GM12878 (cell line): ENCODE measurements at regions not wholly inside any gene's neighbourhood (a gene's known extent, or its start where the extent isn't known, plus 50 kb on each side); places are given as distances from the start of the nearest gene placed in this dataset.

Source experiments
- ATAC-seq: fragments of 200-7000 bp; cut with Tn5 transposase; 3 replicates; pipeline ENCODE4 v1.9.1; 2020; ENCODE audit warnings: mild to moderate bottlenecking, moderate library complexity
- BruUV-seq: library from RNA; stranded (reverse); fragments of 400-500 nt; replicated peaks from 2 replicates; lab custom pipeline; 2021; lab: Mats Ljungman, UMichigan
- CTCF ChIA-PET: fragments of 300-600 bp; sonication (Branson Sonifier 250); formaldehyde crosslinking; extraction: SDS; loops from one replicate; lab custom pipeline; 2021; ENCODE audit warnings: inconsistent platforms; lab: Yijun Ruan, JAX
- POLR2A ChIA-PET: fragments of 350-600 bp; formaldehyde crosslinking; extraction: SDS; loops from one replicate; lab custom pipeline; 2021; ENCODE audit warnings: inconsistent platforms; lab: Charles Lee
- RAD21 ChIA-PET: fragments of 300-600 bp; sonication (Branson Sonifier 250); formaldehyde crosslinking; loops from one replicate; lab custom pipeline; 2023; ENCODE audit warnings: antibody characterized with exemption; ENCODE audit not compliant: unreplicated experiment; lab: Charles Lee
- SMC1A ChIA-PET: fragments of 300-600 bp; sonication (Branson Sonifier 250); formaldehyde crosslinking; loops from one replicate; lab custom pipeline; 2023; ENCODE audit not compliant: unreplicated experiment, uncharacterized antibody; lab: Charles Lee
- DNase-seq: peaks from one replicate; pipeline ENCODE4 v3.0.0-alpha.2; 2011; ENCODE audit warnings: low read depth, low spot score
- FAIRE-seq: peaks from 3 replicates; lab custom pipeline; 2011; peaks lifted over from hg19 to GRCh38; lab: Jason Lieb, UNC
- H2AFZ ChIP-seq: 2 replicates; pipeline ENCODE4 v1.6.0; 2011; ENCODE audit warnings: low read depth, low read length, control low read depth; ENCODE audit not compliant: control insufficient read depth
- H3K27ac ChIP-seq: 2 replicates; pipeline ENCODE4 v1.5.1; 2011; ENCODE audit warnings: control low read depth; ENCODE audit not compliant: control insufficient read depth, insufficient read depth
- H3K27me3 ChIP-seq, 2 experiments: replicated peaks in 1 of 2; 2 replicates each; pipeline versions ENCODE4 v1.6.0 to v1.6.1; 2011; ENCODE audit warnings: low read length in 1 of 2; ENCODE audit not compliant: control insufficient read depth in 2 of 2, insufficient read depth in 2 of 2
- H3K36me3 ChIP-seq, 2 experiments: 2 replicates each; pipeline ENCODE4 v1.5.1; 2011; ENCODE audit warnings: low read length in 1 of 2; ENCODE audit not compliant: control insufficient read depth in 2 of 2, insufficient read depth in 2 of 2
- H3K4me1 ChIP-seq: 2 replicates; pipeline ENCODE4 v1.6.1; 2011; ENCODE audit warnings: mild to moderate bottlenecking, low read length, moderate library complexity, mixed read lengths; ENCODE audit not compliant: control insufficient read depth, insufficient read depth
- H3K4me2 ChIP-seq: 2 replicates; pipeline ENCODE4 v1.6.0; 2011; ENCODE audit warnings: control low read depth; ENCODE audit not compliant: control insufficient read depth, insufficient read depth
- H3K4me3 ChIP-seq: fragments of 200-600 bp; sonication (generic); 2 replicates; pipeline ENCODE4 v1.5.1; 2016
- H3K79me2 ChIP-seq: 2 replicates; pipeline ENCODE4 v1.6.0; 2011; ENCODE audit warnings: low read length; ENCODE audit not compliant: control insufficient read depth, insufficient read depth
- H3K9ac ChIP-seq: 2 replicates; pipeline ENCODE4 v1.8.0; 2011; ENCODE audit warnings: low read length, control low read depth, mixed read lengths; ENCODE audit not compliant: control insufficient read depth, insufficient read depth
- H3K9me3 ChIP-seq: replicated peaks from 3 replicates; pipeline ENCODE4 v1.5.1; 2011; ENCODE audit warnings: mild to moderate bottlenecking, low read length; ENCODE audit not compliant: control insufficient read depth, insufficient read depth
- H4K20me1 ChIP-seq: 2 replicates; pipeline ENCODE4 v1.6.0; 2011; ENCODE audit not compliant: control insufficient read depth, insufficient read depth
- ATF2 ChIP-seq: IDR thresholded peaks from 2 replicates; pipeline ENCODE4 v1.6.1; 2012; ENCODE audit warnings: low read length, inconsistent platforms
- BRCA1 ChIP-seq: IDR thresholded peaks from 2 replicates; pipeline ENCODE4 v1.6.1; 2011; ENCODE audit warnings: low read depth, low read length, improper control_type of control experiment
- CBX3 ChIP-seq: fragments of 200-600 bp; sonication (generic); IDR thresholded peaks from 2 replicates; pipeline ENCODE4 v1.6.1; 2016; ENCODE audit warnings: low read depth, borderline replicate concordance
- CHD1 ChIP-seq: IDR thresholded peaks from 2 replicates; pipeline ENCODE4 v1.6.1; 2012; ENCODE audit warnings: low read depth, low read length, improper control_type of control experiment
- CHD4 ChIP-seq: fragments of 200-600 bp; sonication (generic); IDR thresholded peaks from 2 replicates; pipeline ENCODE4 v1.6.1; 2016; ENCODE audit warnings: mild to moderate bottlenecking
- HDAC2 ChIP-seq: fragments of 200-600 bp; sonication (generic); IDR thresholded peaks from 2 replicates; pipeline ENCODE4 v1.6.1; 2017
- HDGF ChIP-seq: fragments of 450-650 bp; IDR thresholded peaks from 2 replicates; pipeline ENCODE4 v1.6.1; 2016; ENCODE audit warnings: antibody characterized with exemption
- IKZF1 ChIP-seq: fragments of 450-650 bp; conservative IDR thresholded peaks from 2 replicates; pipeline ENCODE4 v1.6.1; 2017; ENCODE audit warnings: antibody characterized with exemption, mild to moderate bottlenecking
- MYB ChIP-seq: fragments of 150-350 bp; IDR thresholded peaks from 2 replicates; pipeline ENCODE4 v1.6.1; 2014; ENCODE audit warnings: mild to moderate bottlenecking, low read depth, low read length, borderline replicate concordance
- RB1 ChIP-seq: fragments of 450-650 bp; formaldehyde crosslinking; IDR thresholded peaks from 2 replicates; pipeline ENCODE4 v1.6.1; 2017; ENCODE audit warnings: mild to moderate bottlenecking, borderline replicate concordance
- RELA ChIP-seq: fragments of 450-650 bp; IDR thresholded peaks from 2 replicates; pipeline ENCODE4 v1.8.0; 2014; ENCODE audit warnings: borderline replicate concordance; ENCODE audit not compliant: partially characterized antibody
- RFX5 ChIP-seq: IDR thresholded peaks from 2 replicates; pipeline ENCODE4 v1.6.1; 2011; ENCODE audit warnings: low read depth, low read length, improper control_type of control experiment
- SIX5 ChIP-seq: IDR thresholded peaks from 2 replicates; pipeline ENCODE4 v1.6.1; 2011; ENCODE audit warnings: mild to moderate bottlenecking, low read depth, low read length, moderate library complexity; ENCODE audit not compliant: severe bottlenecking
- SMARCA5 ChIP-seq: fragments of 450-650 bp; IDR thresholded peaks from 2 replicates; pipeline ENCODE4 v1.6.1; 2017; ENCODE audit warnings: mild to moderate bottlenecking
- ZNF384 ChIP-seq: IDR thresholded peaks from 2 replicates; pipeline ENCODE4 v1.6.1; 2012; ENCODE audit warnings: low read depth, mild to moderate bottlenecking, low read length, improper control_type of control experiment, borderline replicate concordance
- WGBS: methylation state at CpG from one replicate; pipeline ENCODE4 v1.1.6; 2016; ENCODE audit warnings: low lambda C conversion rate; ENCODE audit not compliant: insufficient replicate concordance, insufficient coverage; ENCODE audit errors: missing lambda C conversion rate; 5-methylcytosine and 5-hydroxymethylcytosine counted together
- in situ Hi-C: fragments of 300-500 bp; cut with MboI; formaldehyde crosslinking; loops from 9 replicates; pipeline ENCODE4 v1.14.3; 2018; ENCODE audit warnings: mixed read lengths
- intact Hi-C: fragments of 100-400 bp; cut with micrococcal nuclease; formaldehyde crosslinking; loops from one replicate; pipeline ENCODE4 v1.14.2; 2022; ENCODE audit not compliant: unreplicated experiment
- TF ChIP-seq, protein P1 (sequence below): fragments of 450-650 bp; IDR thresholded peaks from 2 replicates; pipeline ENCODE4 v1.6.1; 2017; ENCODE audit warnings: low read depth, mild to moderate bottlenecking, moderate library complexity

GRCh38 chr11:95562196-95562921 lies 227.2 kb downstream of the FAM76B start:
- ChIA-PET RAD21 (interaction anchor here (1.0 to 1.2 kb wide), 2 partner anchors 21 to 22 kb away, joined by 3 read pairs; no protein-coding TSS in a partner anchor), SMC1A (interaction anchor here (0.7 to 2.9 kb wide), 11 partner anchors 9 to 408 kb away, joined by 3 to 9 read pairs (median 3); no protein-coding TSS in a partner anchor), CTCF (interaction anchor here (0.6 to 1.5 kb wide), 5 partner anchors 8 to 410 kb away, joined by 3 to 9 read pairs (median 3); no protein-coding TSS in a partner anchor), POLR2A (interaction anchor here (0.7 to 1.5 kb wide), 4 partner anchors 15 to 1091 kb away, joined by 3 to 5 read pairs (median 3); no protein-coding TSS in a partner anchor)
- Histone ChIP-seq H3K4me2 (no peak overlapping the region), H3K27ac (no peak overlapping the region), H3K79me2 (no peaks in the 10 kb centered on the region), H3K4me3 (no peak overlapping the region), H3K9ac (no peak overlapping the region), H4K20me1 (no peaks in the 10 kb centered on the region), H3K9me3 (no peaks in the 10 kb centered on the region), H3K36me3 (no peaks in the 10 kb centered on the region), H3K27me3 (no peaks in the 10 kb centered on the region), H2AFZ (no peak overlapping the region), H3K4me1 (peaks cover 2% of the 10 kb centered on the region)
- no peak for FAIRE-seq
- BruUV-seq, result no TSS peak
- TF ChIP-seq IKZF1 (no peak), BRCA1 (no peak), HDGF (no peak), CBX3 (no peak), SIX5 (no peak)
- 86% methylated on average over 6 of the region's 6 CpGs for WGBS
- intact Hi-C loops, result no loop called here
- ATAC-seq, result no peak
- no peak for DNase-seq
- in situ Hi-C loops, result no loop called here

DNA sequence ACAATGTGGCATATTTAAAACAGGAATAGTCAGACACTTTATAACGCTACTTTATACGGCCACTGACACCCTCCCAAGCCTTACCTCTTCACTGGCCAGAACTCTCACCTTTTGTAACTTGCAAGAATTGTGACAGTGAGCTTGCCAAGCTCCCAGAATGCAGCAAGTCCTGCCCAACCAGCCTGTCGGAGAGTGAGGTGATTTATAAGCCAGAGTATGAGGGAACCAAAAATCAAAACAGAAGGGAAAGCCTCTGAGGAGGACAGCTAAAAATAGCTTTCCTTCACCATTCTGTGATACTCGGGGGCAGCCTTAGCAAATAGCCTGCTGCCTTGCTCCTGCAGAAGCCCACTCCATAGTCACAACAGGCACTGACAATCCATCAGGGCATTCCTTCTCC lies 229.7 kb downstream of the FAM76B start:
- in situ Hi-C loops (no loop called here), intact Hi-C loops (loop anchor here (5.0 kb wide), 3 partner anchors 127 to 408 kb away; partner anchors contain the start of gene SESN3)
- WGBS, result 94% methylated on average over 4 of the region's 4 CpGs
- CTCF ChIA-PET, result interaction anchor here (1.3 kb wide), 1 partner anchor 146 kb away, joined by 3 read pairs; no protein-coding TSS in a partner anchor
- DNase-seq, result no peak
- H4K20me1 ChIP-seq, result no peaks in the 10 kb centered on the region
- H3K9me3 ChIP-seq, result no peaks in the 10 kb centered on the region
- no peaks in the 10 kb centered on the region for H3K79me2 ChIP-seq
- SMC1A ChIA-PET, result interaction anchor here (0.7 to 6.7 kb wide), 2 partner anchors 144 to 410 kb away, joined by 3 to 57 read pairs; no protein-coding TSS in a partner anchor
- no TSS peak for BruUV-seq
- peaks cover 20% of the 10 kb centered on the region for H3K4me1 ChIP-seq
- no peak overlapping the region for H3K4me3 ChIP-seq
- no peak overlapping the region for H3K4me2 ChIP-seq
- H3K9ac ChIP-seq, result no peak overlapping the region
- no peaks in the 10 kb centered on the region for H3K36me3 ChIP-seq
- no peak for FAIRE-seq
- no peak overlapping the region for H3K27ac ChIP-seq
- RAD21 ChIA-PET, result interaction anchor here (0.8 kb wide), 1 partner anchor 145 kb away, joined by 3 read pairs; no protein-coding TSS in a partner anchor
- no peak for ATAC-seq
- H2AFZ ChIP-seq, result no peak overlapping the region
- POLR2A ChIA-PET, result no interaction called here
- no peaks in the 10 kb centered on the region for H3K27me3 ChIP-seq
- no peak for TF ChIP-seq HDAC2
- TF ChIP-seq SMARCA5, result no peak
- TF ChIP-seq, protein P1, sequence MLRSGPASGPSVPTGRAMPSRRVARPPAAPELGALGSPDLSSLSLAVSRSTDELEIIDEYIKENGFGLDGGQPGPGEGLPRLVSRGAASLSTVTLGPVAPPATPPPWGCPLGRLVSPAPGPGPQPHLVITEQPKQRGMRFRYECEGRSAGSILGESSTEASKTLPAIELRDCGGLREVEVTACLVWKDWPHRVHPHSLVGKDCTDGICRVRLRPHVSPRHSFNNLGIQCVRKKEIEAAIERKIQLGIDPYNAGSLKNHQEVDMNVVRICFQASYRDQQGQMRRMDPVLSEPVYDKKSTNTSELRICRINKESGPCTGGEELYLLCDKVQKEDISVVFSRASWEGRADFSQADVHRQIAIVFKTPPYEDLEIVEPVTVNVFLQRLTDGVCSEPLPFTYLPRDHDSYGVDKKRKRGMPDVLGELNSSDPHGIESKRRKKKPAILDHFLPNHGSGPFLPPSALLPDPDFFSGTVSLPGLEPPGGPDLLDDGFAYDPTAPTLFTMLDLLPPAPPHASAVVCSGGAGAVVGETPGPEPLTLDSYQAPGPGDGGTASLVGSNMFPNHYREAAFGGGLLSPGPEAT, result no peak
- TF ChIP-seq CHD1, result no peak
- no peak for TF ChIP-seq RELA
- TF ChIP-seq ZNF384, result no peak
- no peak for TF ChIP-seq ATF2
- no peak for TF ChIP-seq CHD4
- TF ChIP-seq RB1, result no peak
- no peak for TF ChIP-seq RFX5
- no peak for TF ChIP-seq MYB
